NCI-H446 (cell line): ENCODE measurements at regions not wholly inside any gene's neighbourhood (a gene's known extent, or its start where the extent isn't known, plus 50 kb on each side); places are given as distances from the start of the nearest gene placed in this dataset.
"Not testable (repeated sequence)": the region's sequence is repeated elsewhere in the genome, so short reads cannot be mapped to it uniquely, and the experiment has no call there.

Experiments used
- DNase-seq, 2 experiments: peaks; one replicate each; lab custom pipeline; 2025; lab: John Stamatoyannopoulos, UW

DNA sequence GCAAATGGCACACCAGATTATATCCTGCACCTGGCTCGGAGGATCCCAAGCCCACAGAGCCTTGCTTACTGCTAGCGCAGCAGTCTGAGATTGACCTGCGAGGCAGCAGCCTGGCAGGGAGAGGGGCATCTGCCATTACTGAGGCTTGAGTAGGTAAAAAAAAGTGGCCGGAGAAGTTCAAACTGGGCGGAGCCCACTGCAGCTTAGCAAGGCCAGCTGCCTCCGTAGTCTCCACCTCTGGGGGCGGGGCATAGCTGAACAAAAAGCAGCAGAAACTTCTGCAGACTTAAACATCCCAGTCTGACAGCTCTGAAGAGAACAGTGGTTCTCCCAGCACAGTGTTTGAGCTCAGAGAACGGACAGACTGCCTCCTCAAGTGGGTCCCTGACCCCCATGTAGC, 85.4 kb upstream of the TMEM170B start:
- not testable (repeated sequence) for DNase-seq

DNA sequence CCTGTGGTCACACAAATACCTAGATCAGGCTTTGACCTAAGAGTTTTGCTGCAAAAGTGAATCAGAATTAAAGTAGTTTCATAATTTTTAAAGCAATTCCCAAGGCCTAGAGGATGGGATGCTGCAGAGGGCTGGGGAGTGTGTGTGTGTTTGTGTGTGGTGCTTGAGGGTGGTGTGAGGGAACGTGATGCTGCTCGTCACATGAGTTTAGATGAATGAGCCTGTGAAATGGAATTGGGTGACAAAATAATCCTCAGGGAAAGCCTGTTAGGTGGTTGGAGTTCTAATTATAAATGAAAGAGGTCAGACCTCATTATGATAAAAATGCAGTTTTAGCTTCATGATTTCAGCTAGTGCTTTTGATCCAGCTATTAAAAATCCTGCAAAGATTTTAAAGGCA, 87.5 kb upstream of the TMEM170B start:
- no peak for DNase-seq

GRCh38 chr6:11449408-11449807, 88.1 kb upstream of the TMEM170B start:
- no peak for DNase-seq

DNA sequence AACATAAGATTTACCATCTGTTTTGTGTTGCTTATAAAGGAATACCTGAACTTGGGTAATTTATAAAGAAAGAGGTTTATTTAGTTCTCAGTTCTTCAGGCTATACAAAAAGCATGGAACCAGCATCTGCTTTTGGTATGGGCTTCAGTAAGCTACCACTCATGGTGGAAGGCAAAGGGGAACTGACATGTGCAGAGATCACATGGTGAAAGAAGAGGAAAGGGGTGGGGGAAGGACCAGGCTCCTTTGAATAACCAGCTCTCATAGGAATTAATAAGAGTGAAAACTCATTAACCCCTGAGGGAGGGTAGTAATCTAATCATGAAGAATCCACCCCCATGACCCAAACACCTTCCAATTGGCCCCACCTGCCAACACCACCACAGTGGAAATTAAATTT, 89.5 kb upstream of the TMEM170B start:
- DNase-seq, result no peak

- no peak for DNase-seq
Observed at GRCh38 chr6:11447265-11447664, 90.3 kb upstream of the TMEM170B start.

GRCh38 chr6:11445146-11445545, 92.4 kb upstream of the TMEM170B start:
- no peak for DNase-seq

GRCh38 chr6:11443125-11443524, 94.4 kb upstream of the TMEM170B start:
- DNase-seq, result not testable (repeated sequence)

GRCh38 chr6:11442495-11442894, 95.1 kb upstream of the TMEM170B start:
- no peak for DNase-seq

DNA sequence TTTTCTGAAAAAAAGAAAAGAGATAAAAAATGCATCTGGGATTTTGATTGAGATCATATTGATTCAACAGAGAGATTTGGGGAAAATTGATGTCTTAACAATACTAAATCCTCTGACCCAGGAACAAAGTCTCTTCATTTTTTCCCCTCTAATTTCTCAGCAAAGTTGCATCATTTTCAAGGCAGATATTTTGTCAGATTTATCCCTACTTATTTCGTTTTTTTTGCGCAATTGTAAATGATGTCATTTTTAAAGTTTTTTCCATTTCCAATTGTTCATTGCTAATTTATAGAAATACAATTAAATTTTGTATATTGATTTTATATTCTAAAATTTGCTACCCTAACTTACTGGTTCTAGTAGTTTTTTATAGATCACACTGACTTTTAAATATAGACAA, 97.7 kb upstream of the TMEM170B start:
- DNase-seq, result no peak

GRCh38 chr6:11439017-11439420, 98.5 kb upstream of the TMEM170B start:
- no peak for DNase-seq

GRCh38 chr6:11437824-11438459, 99.6 kb upstream of the TMEM170B start:
- DNase-seq, result peak in 1 of 2 experiments; percentile 21

GRCh38 chr6:11436508-11437096, 100.9 kb upstream of the TMEM170B start:
- no peak for DNase-seq

DNA sequence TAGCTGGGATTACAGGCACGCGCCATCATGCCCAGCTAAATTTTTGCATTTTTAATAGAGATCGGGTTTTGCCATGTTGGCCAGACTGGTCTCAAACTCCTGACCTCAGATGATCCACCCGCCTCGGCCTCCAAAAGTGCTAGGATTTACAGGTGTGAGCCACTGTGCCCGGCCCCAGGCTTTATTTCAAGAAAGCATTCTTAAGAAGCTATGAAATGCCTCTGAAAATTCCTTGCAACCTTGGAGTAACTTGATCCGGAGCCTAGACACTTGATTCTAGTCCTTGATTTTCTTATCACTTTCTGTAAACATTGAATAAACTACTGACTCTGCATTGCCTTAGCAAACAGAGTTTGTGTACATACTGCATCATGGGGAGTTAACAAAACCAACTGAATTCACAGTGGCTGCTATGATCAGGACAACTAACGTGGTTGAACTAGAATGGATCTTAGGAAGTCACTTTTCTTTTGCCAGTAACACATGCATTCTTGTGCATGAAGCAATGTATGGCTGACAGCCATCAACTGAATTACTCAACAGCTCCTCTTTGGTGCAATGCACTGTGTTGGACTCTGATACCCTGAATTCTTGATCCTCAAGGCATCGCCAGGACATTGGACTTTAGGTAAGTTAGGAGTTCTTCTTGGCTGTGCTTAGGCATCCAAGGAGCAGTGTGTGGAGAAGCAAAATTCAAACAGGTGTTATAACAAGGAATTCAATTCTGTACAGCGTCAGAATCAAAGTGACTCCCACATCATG, 102.8 kb upstream of the TMEM170B start:
- DNase-seq, result no peak

- no peak for DNase-seq
Observed at GRCh38 chr6:11433860-11434259, 103.7 kb upstream of the TMEM170B start.

GRCh38 chr6:11432713-11433450, 104.7 kb upstream of the TMEM170B start:
- no peak for DNase-seq

- DNase-seq, result no peak
Observed at GRCh38 chr6:11432091-11432490, 105.5 kb upstream of the TMEM170B start.

GRCh38 chr6:11431455-11431937, 106.1 kb upstream of the TMEM170B start:
- DNase-seq, result no peak

DNA sequence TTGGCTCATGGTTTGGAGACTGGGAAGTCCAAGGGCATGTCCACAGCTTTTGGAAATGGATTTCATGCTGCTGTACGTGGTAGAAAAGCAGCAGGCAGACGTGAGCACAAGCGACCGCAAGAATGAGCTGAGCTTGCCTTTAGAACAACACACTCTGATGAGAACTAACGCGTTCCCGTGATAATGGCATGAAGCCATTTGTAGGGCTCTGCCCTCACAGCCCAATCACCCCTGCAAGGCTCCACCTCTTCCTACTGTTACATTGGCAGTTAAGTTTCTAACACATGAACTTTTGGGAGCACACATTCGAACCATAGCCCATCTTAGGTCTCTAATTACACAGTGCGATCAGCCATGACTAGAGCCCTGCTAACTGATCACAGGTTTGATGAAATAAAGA, 107.5 kb upstream of the TMEM170B start:
- no peak for DNase-seq

DNA sequence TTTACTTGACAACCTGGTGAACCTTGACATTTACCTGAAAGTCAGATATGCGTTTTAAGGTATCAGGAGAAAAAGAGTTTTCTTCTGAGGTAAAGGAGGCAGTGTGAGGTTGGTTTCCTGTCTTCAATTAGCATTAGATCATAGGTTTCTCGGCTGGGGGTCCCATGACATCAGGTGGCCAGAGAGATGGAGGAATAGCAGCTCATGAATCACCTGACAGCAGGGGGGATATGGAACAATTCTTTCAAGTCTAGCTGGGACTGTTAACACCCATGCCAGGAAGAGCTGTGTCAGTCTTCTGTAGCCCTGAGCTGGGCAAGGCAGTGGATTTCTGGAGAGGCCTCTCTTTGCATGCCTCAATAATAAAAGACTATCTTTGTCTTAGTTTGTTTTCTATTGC, 108.0 kb upstream of the TMEM170B start:
- DNase-seq, result no peak

GRCh38 chr6:11428895-11429294, 108.7 kb upstream of the TMEM170B start:
- DNase-seq, result no peak

GRCh38 chr6:11428371-11428770, 109.2 kb upstream of the TMEM170B start:
- no peak for DNase-seq

- no peak for DNase-seq
Observed at GRCh38 chr6:11427723-11428245, 109.8 kb upstream of the TMEM170B start.
